Effector memory CD8-positive, alpha-beta T cell (primary cell): ENCODE measurements at regions not wholly inside any gene's neighbourhood (a gene's known extent, or its start where the extent isn't known, plus 50 kb on each side); places are given as distances from the start of the nearest gene placed in this dataset.

Experiments used
- ATAC-seq: fragments of 150-1000 bp; cut with Tn5 transposase; replicated peaks from 2 replicates; pipeline ENCODE4 v1.10.0; 2021; ENCODE audit warnings: mild to moderate bottlenecking, moderate library complexity
- DNase-seq, 3 experiments: peaks; one replicate each; pipeline ENCODE4 v3.0.0; 2021
- H3K27ac Mint-ChIP-seq, 2 donors: one replicate each; pipeline ENCODE4 v1.8.0; 2022; ENCODE audit warnings: mild to moderate bottlenecking in 2 of 2, mixed read lengths in 2 of 2, moderate library complexity in 2 of 2
- H3K27me3 Mint-ChIP-seq, 2 donors: one replicate each; pipeline ENCODE4 v1.8.0; 2022; ENCODE audit warnings: mixed read lengths in 2 of 2
- H3K36me3 Mint-ChIP-seq: one replicate; pipeline ENCODE4 v1.8.0; 2022; ENCODE audit warnings: mild to moderate bottlenecking, moderate library complexity, mixed read lengths; ENCODE audit not compliant: insufficient read depth
- H3K4me1 Mint-ChIP-seq, 2 donors: one replicate each; pipeline ENCODE4 v1.8.0; 2022; ENCODE audit warnings: low read depth in 2 of 2, mixed read lengths in 2 of 2
- H3K4me3 Mint-ChIP-seq, 2 donors: one replicate each; pipeline ENCODE4 v1.8.0; 2022; ENCODE audit warnings: mild to moderate bottlenecking in 2 of 2, mixed read lengths in 2 of 2, moderate library complexity in 2 of 2
- H3K9me3 Mint-ChIP-seq, 2 donors: one replicate each; pipeline ENCODE4 v1.8.0; 2022; ENCODE audit warnings: mixed read lengths in 2 of 2

- ATAC-seq (no peak), DNase-seq (no peak)
- Mint-ChIP-seq H3K36me3 (no peaks in the 10 kb centered on the region), H3K27me3 (no peaks in the 10 kb centered on the region), H3K9me3 (no peaks in the 10 kb centered on the region), H3K4me1 (no peaks in the 10 kb centered on the region), H3K4me3 (no peak overlapping the region), H3K27ac (no peak overlapping the region)
Measured at GRCh38 chr3:106768941-106769480, 608.2 kb upstream of the CCDC54 start.

DNA sequence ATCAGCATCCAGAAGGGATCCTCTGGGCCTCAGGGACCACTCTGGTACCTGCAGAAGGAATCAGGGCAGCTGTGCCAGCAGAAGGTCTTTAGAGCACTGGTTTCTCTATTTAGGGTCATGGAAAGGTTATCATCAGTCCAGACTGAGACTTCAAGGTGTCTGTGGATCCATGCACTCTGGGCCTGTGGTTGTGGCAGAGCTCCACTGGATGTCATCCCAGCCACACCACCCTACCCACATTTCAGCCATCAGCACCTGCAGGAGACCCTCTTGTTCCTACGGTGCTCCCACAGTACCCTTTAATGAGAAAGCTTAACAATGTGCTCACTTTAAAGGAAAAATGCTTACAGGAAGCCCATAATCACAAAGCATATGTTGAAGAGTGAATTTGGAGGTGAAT lies 603.4 kb upstream of the CCDC54 start:
- DNase-seq (no peak), ATAC-seq (no peak)
- H3K4me3 Mint-ChIP-seq = no peak overlapping the region
- H3K4me1 Mint-ChIP-seq = no peaks in the 10 kb centered on the region
- no peaks in the 10 kb centered on the region for H3K36me3 Mint-ChIP-seq
- no peaks in the 10 kb centered on the region for H3K9me3 Mint-ChIP-seq
- H3K27me3 Mint-ChIP-seq = no peaks in the 10 kb centered on the region
- no peak overlapping the region for H3K27ac Mint-ChIP-seq

DNA sequence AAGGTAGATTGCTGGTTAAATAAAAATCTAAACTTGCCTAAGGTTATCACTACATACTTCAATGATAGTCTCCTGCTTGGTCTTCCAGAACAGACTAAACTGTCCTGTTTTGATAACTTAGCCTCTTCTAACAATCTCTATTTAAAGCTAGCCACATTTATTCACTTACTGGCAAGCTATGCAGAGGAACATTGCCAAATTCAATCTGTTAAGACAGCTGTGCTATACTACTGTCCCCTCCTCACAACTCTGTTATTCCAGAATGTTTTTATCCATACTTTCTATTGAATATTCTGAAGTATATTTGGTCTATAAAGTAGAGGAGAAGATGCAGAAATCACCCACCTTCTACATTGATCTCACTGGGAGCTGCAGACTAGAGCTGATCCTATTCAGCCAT lies 594.0 kb upstream of the CCDC54 start:
- Mint-ChIP-seq H3K36me3 (no peaks in the 10 kb centered on the region), H3K4me3 (no peak overlapping the region), H3K4me1 (no peaks in the 10 kb centered on the region), H3K27me3 (no peaks in the 10 kb centered on the region), H3K27ac (no peak overlapping the region), H3K9me3 (no peaks in the 10 kb centered on the region)
- ATAC-seq = no peak
- DNase-seq = no peak

DNA sequence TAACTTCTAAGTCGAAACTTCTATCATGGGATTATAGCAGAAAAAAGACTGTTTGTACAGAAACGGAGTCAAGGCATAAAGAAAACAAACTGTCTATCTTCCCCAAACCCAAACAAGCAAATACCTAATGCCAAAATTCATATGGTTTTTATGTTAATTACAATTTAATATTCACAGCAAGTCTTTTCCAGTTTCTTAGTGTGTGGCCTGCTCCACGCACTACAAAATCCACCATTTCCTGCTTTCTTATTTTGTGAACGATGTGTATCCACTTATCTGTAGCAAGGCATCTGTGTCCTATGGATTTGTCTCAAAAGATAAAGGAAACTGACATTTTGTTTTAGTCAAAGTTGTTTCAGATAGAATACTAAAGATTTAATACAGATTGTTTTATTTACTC lies 588.0 kb upstream of the CCDC54 start:
- ATAC-seq (no peak), DNase-seq (no peak)
- Mint-ChIP-seq H3K27ac (no peak overlapping the region), H3K27me3 (no peaks in the 10 kb centered on the region), H3K4me3 (no peak overlapping the region), H3K36me3 (no peaks in the 10 kb centered on the region), H3K9me3 (no peaks in the 10 kb centered on the region), H3K4me1 (no peaks in the 10 kb centered on the region)

DNA sequence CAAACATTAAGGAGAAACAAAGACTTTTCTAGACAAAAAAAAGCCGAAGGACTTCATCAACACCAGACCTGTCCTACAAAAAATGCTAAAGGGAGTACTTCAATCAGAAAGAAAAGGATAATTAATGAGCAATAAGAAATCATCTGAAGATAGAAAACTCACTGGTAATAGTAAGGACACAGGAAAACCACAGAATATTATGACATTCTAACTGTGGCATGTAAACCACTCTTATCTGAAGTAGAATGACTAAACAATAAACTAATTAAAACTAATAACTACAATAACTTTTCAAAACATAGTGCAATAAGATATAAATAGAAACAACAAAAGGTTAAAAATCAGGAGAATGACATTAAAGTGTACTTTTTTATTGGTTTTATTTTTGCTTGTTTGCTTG lies 584.5 kb upstream of the CCDC54 start:
- ATAC-seq (no peak), DNase-seq (no peak)
- H3K27me3 Mint-ChIP-seq = no peaks in the 10 kb centered on the region
- H3K27ac Mint-ChIP-seq = no peak overlapping the region
- no peaks in the 10 kb centered on the region for H3K36me3 Mint-ChIP-seq
- peaks cover 0 to 1% of the 10 kb centered on the region in 2 donors for H3K9me3 Mint-ChIP-seq
- H3K4me1 Mint-ChIP-seq = no peaks in the 10 kb centered on the region
- no peak overlapping the region for H3K4me3 Mint-ChIP-seq

DNA sequence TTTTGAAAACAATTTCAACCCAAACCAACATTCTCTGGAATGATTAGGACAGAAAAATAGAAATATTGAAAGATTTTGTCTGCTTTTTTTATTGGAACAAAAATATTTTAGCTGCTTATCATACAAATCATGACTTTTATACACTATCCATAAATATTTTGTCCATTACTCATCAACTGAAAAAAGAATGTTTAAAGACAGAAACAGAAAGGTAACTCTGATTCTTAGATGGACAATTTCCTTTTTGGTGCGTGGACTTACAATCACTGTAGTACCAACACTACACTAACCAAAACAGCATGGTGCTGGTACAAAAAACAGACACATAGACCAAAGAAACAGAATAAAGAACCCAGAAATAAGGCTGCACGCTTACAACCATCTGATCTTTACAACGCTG lies 582.8 kb upstream of the CCDC54 start:
- H3K4me3 Mint-ChIP-seq = no peak overlapping the region
- peaks cover 0 to 1% of the 10 kb centered on the region in 2 donors for H3K9me3 Mint-ChIP-seq
- H3K36me3 Mint-ChIP-seq = no peaks in the 10 kb centered on the region
- ATAC-seq (no peak), DNase-seq (no peak)
- H3K27me3 Mint-ChIP-seq = no peaks in the 10 kb centered on the region
- no peak overlapping the region for H3K27ac Mint-ChIP-seq
- H3K4me1 Mint-ChIP-seq = no peaks in the 10 kb centered on the region

DNA sequence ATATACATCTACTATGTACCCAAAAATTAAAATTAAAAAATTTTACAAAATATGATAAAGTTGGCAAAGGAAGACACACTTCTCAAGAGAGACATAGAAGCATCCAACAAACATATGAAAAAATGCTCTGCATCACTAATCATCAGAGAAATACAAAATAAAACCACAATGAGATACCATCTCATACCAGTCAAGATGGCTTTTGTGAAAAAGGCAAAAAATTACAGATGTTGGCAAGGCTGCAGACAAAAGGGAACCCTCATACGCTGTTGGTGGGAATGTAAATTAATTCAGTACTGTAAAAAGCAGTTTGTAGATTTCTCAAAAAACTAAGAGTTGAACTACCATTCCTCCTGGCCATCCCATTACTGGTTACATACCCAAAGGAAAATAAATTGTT lies 581.7 kb upstream of the CCDC54 start:
- Mint-ChIP-seq H3K4me1 (no peaks in the 10 kb centered on the region), H3K36me3 (no peaks in the 10 kb centered on the region), H3K27me3 (no peaks in the 10 kb centered on the region), H3K27ac (no peak overlapping the region), H3K4me3 (no peak overlapping the region), H3K9me3 (peaks cover 0 to 1% of the 10 kb centered on the region in 2 donors)
- DNase-seq (no peak), ATAC-seq (no peak)

- H3K27me3 Mint-ChIP-seq = no peaks in the 10 kb centered on the region
- H3K27ac Mint-ChIP-seq = no peak overlapping the region
- no peak overlapping the region for H3K4me3 Mint-ChIP-seq
- DNase-seq (no peak), ATAC-seq (no peak)
- no peaks in the 10 kb centered on the region for H3K4me1 Mint-ChIP-seq
- peaks cover 0 to 1% of the 10 kb centered on the region in 2 donors for H3K9me3 Mint-ChIP-seq
- H3K36me3 Mint-ChIP-seq = no peaks in the 10 kb centered on the region
Measured at GRCh38 chr3:106797461-106797860, 579.8 kb upstream of the CCDC54 start.

- no peaks in the 10 kb centered on the region for H3K4me1 Mint-ChIP-seq
- H3K27ac Mint-ChIP-seq = no peak overlapping the region
- peaks cover 0 to 2% of the 10 kb centered on the region in 2 donors for H3K9me3 Mint-ChIP-seq
- DNase-seq (no peak), ATAC-seq (no peak)
- H3K36me3 Mint-ChIP-seq = no peaks in the 10 kb centered on the region
- H3K27me3 Mint-ChIP-seq = no peaks in the 10 kb centered on the region
- H3K4me3 Mint-ChIP-seq = no peak overlapping the region
Measured at GRCh38 chr3:106805625-106806024, 571.6 kb upstream of the CCDC54 start.

DNA sequence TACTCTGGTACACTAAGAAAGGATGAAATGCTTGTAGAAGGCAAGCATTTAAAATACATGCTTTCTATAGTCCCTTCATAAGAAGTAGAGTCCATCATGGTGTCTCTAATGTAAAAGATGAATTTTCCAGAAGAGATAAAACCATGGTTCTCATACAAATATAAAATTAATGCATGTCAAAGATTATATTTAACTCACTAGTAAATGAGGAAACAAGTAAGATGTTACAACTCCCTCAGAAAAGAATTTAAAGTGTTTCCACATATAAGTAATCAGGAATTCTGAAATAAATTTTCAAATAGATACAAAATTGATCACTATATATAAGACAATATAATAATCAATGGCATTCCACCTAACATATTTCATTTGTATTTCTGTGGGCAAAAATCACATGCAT lies 570.3 kb upstream of the CCDC54 start:
- ATAC-seq (no peak), DNase-seq (no peak)
- Mint-ChIP-seq H3K4me3 (no peak overlapping the region), H3K36me3 (no peaks in the 10 kb centered on the region), H3K27ac (no peak overlapping the region), H3K4me1 (no peaks in the 10 kb centered on the region), H3K9me3 (peaks cover 0 to 2% of the 10 kb centered on the region in 2 donors), H3K27me3 (no peaks in the 10 kb centered on the region)

- no peaks in the 10 kb centered on the region for H3K36me3 Mint-ChIP-seq
- H3K4me1 Mint-ChIP-seq = no peaks in the 10 kb centered on the region
- peaks cover 0 to 2% of the 10 kb centered on the region in 2 donors for H3K27me3 Mint-ChIP-seq
- H3K9me3 Mint-ChIP-seq = peaks cover 0 to 2% of the 10 kb centered on the region in 2 donors
- ATAC-seq (no peak), DNase-seq (no peak)
- H3K4me3 Mint-ChIP-seq = no peak overlapping the region
- H3K27ac Mint-ChIP-seq = no peak overlapping the region
Measured at GRCh38 chr3:106809041-106809440, 568.2 kb upstream of the CCDC54 start.

DNA sequence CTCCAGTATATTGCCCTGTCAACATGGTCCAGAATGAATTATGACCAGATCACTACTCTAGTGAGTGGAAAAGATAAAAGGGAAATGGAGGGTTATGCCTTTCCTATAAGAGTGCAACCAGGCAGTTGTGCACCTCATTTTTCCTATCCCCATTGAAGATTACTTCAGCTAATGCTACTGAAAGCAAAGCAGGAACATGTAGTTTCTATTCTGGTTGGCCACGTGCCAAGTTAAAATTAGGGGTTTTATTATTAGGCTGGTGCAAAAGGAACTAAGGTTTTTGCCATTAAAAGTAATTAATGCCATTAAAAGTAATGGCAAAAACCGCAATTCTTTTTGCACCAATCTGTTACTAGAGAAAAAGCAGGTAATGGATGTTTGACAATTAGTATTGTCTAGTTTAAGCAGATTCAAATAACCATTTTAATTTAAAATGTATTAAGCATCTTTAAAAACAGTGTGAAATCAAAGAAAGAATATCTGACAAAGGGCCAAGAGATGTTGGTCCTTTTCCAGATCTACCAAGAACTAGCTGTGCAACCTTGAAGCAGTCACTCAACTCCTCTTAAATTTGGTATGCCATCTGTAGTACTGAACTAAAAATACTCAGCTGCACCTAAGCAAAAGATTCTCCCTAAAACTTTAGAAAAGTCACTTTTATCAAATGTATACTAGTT lies 567.5 kb upstream of the CCDC54 start:
- Mint-ChIP-seq H3K9me3 (peaks cover 0 to 2% of the 10 kb centered on the region in 2 donors), H3K27me3 (peaks cover 0 to 7% of the 10 kb centered on the region in 2 donors), H3K4me1 (no peaks in the 10 kb centered on the region), H3K4me3 (no peak overlapping the region), H3K27ac (no peak overlapping the region), H3K36me3 (no peaks in the 10 kb centered on the region)
- ATAC-seq (no peak), DNase-seq (no peak)

GRCh38 chr3:106810300-106810875 lies 566.9 kb upstream of the CCDC54 start:
- no peak overlapping the region for H3K4me3 Mint-ChIP-seq
- DNase-seq (no peak), ATAC-seq (no peak)
- H3K9me3 Mint-ChIP-seq = peaks cover 0 to 2% of the 10 kb centered on the region in 2 donors
- H3K4me1 Mint-ChIP-seq = no peaks in the 10 kb centered on the region
- H3K27me3 Mint-ChIP-seq = peaks cover 0 to 7% of the 10 kb centered on the region in 2 donors
- no peaks in the 10 kb centered on the region for H3K36me3 Mint-ChIP-seq
- H3K27ac Mint-ChIP-seq = no peak overlapping the region

GRCh38 chr3:106811376-106811775 lies 565.9 kb upstream of the CCDC54 start:
- H3K9me3 Mint-ChIP-seq = peaks cover 0 to 2% of the 10 kb centered on the region in 2 donors
- no peaks in the 10 kb centered on the region for H3K4me1 Mint-ChIP-seq
- H3K27ac Mint-ChIP-seq = no peak overlapping the region
- H3K36me3 Mint-ChIP-seq = no peaks in the 10 kb centered on the region
- peaks cover 0 to 7% of the 10 kb centered on the region in 2 donors for H3K27me3 Mint-ChIP-seq
- no peak overlapping the region for H3K4me3 Mint-ChIP-seq
- ATAC-seq (no peak), DNase-seq (no peak)
